MM.1S (cell line): ENCODE measurements at regions not wholly inside any gene's neighbourhood (a gene's known extent, or its start where the extent isn't known, plus 50 kb on each side); places are given as distances from the start of the nearest gene placed in this dataset.

Experiments used
- EZH2phosphoT487 ChIP-seq: fragments of 300-600 bp; sonication (generic); IDR thresholded peaks from 2 replicates; pipeline ENCODE4 v1.6.1; 2018; ENCODE audit warnings: antibody characterized with exemption, low read length
- TF ChIP-seq, protein P1 (sequence below): fragments of 300-600 bp; sonication (generic); IDR thresholded peaks from 2 replicates; pipeline ENCODE4 v1.5.1; 2016; ENCODE audit warnings: antibody characterized with exemption, low read length, mixed read lengths

DNA sequence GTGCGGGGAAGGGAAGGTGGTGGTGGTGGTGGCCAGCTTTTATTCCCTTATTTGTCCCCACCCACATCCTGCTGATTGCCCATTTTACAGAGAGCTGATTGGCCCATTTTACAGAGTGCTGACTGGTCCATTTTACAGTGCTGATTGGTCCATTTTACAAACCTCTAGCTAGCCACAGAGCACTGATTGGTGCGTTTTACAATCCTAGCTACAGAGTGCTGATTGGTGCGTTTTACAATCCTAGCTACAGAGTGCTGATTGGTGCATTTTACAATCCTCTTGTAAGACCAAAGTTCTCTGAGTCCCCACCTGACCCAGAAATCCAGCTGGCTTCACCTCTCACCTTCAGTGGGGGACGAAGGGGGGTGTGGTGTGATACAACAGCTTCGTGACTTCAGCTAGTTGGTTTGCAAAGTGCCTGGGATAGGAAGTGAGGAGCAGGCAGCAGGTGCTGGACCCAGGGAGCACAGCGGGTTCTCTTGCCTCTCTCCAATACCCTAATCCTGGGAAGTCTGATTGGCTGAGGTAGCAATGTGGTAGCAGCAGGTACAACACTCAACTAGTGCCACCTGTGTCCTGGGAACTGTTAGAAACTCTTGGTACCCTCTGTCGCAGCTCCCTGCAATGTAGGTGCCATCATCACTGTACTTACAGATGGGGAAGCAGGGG lies 92.1 kb downstream of the BARX1 start:
- TF ChIP-seq, protein P1, sequence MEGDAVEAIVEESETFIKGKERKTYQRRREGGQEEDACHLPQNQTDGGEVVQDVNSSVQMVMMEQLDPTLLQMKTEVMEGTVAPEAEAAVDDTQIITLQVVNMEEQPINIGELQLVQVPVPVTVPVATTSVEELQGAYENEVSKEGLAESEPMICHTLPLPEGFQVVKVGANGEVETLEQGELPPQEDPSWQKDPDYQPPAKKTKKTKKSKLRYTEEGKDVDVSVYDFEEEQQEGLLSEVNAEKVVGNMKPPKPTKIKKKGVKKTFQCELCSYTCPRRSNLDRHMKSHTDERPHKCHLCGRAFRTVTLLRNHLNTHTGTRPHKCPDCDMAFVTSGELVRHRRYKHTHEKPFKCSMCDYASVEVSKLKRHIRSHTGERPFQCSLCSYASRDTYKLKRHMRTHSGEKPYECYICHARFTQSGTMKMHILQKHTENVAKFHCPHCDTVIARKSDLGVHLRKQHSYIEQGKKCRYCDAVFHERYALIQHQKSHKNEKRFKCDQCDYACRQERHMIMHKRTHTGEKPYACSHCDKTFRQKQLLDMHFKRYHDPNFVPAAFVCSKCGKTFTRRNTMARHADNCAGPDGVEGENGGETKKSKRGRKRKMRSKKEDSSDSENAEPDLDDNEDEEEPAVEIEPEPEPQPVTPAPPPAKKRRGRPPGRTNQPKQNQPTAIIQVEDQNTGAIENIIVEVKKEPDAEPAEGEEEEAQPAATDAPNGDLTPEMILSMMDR = no peak
- TF ChIP-seq EZH2phosphoT487 = no peak
